Stimulated activated naive CD8-positive, alpha-beta T cell treated with anti-CD3 and anti-CD28 coated beads, Interleukin-15, amount 100 ng/mL, for 72 hours (primary cell): ENCODE measurements at regions not wholly inside any gene's neighbourhood (a gene's known extent, or its start where the extent isn't known, plus 50 kb on each side); places are given as distances from the start of the nearest gene placed in this dataset.
"Not testable (repeated sequence)": the region's sequence is repeated elsewhere in the genome, so short reads cannot be mapped to it uniquely, and the experiment has no call there.

Source experiments
- ATAC-seq: fragments of 150-1000 bp; cut with Tn5 transposase; 2 replicates; pipeline ENCODE4 v1.10.0; 2021; ENCODE audit warnings: mild to moderate bottlenecking, moderate library complexity
- DNase-seq, 2 donors: peaks; one replicate each; pipeline ENCODE4 v3.0.0; 2021 to 2022
- H3K27ac Mint-ChIP-seq, 2 donors: one replicate each; pipeline ENCODE4 v1.8.0; 2022; ENCODE audit warnings: mild to moderate bottlenecking in 2 of 2, mixed read lengths in 2 of 2, moderate library complexity in 2 of 2
- H3K27me3 Mint-ChIP-seq: one replicate; pipeline ENCODE4 v1.8.0; 2022; ENCODE audit warnings: mixed read lengths
- H3K4me1 Mint-ChIP-seq: one replicate; pipeline ENCODE4 v1.8.0; 2022; ENCODE audit warnings: mild to moderate bottlenecking, mixed read lengths
- H3K4me3 Mint-ChIP-seq, 2 donors: one replicate each; pipeline ENCODE4 v1.8.0; 2022; ENCODE audit warnings: mild to moderate bottlenecking in 2 of 2, mixed read lengths in 2 of 2, moderate library complexity in 1 of 2
- H3K9me3 Mint-ChIP-seq, 2 donors: one replicate each; pipeline ENCODE4 v1.8.0; 2022; ENCODE audit warnings: mixed read lengths in 2 of 2

DNA sequence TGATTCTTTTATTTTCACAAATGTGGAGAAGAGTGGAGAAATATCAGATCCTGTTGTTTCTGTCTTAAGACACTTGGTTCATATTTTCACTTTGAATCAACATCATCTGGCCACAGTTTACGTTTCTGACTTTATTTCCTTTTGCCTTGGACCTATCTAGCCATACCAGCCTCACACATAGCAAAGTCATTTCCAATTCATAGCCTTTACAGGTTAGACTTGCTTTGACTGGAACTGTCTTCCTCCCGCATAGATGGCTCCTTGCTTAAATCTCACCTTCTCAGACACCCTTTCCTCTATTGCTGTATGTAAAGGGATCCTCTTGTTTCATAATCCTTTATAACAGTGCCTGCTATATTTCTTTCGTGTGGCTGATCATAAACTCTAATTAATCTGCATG, 297.8 kb downstream of the SH3GL2 start:
- no peak for DNase-seq
- ATAC-seq: no peak
- Mint-ChIP-seq H3K4me3 (no peak overlapping the region), H3K9me3 (peaks cover 0 to 10% of the 10 kb centered on the region in 2 donors), H3K27ac (no peak overlapping the region), H3K4me1 (no peaks in the 10 kb centered on the region), H3K27me3 (no peaks in the 10 kb centered on the region)

DNA sequence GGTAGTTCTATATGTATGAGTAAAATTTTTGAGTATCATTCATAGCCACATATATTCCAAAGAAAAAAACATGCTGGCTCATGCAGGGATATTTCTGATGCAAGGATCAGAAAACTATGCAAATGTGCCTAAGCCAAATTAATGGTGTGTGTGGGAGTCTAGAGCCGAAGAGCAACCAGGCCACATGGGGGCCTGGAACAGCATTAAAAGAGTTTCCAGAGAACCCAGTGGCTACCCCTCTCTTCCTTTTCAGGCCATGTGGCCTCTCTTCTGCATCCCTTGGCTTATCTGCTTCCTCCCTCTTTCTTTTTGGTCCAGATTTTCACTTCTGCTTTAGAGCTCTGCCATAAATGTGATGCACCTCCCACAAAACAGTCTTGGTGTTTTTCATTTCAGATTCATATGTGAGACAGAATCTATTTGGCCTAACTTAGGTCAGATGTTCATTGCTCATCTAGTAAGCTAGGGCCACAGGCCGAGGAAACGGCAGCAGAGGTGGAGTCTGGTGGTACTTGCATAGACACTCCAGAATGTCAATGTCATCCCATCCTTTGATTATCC, 300.0 kb downstream of the SH3GL2 start:
- no peak for DNase-seq
- H3K4me1 Mint-ChIP-seq: no peaks in the 10 kb centered on the region
- no peak overlapping the region for H3K4me3 Mint-ChIP-seq
- H3K27ac Mint-ChIP-seq: no peak overlapping the region
- no peak for ATAC-seq
- H3K9me3 Mint-ChIP-seq: peaks cover 0 to 6% of the 10 kb centered on the region in 2 donors
- H3K27me3 Mint-ChIP-seq: no peaks in the 10 kb centered on the region

- H3K4me3 Mint-ChIP-seq: no peak overlapping the region
- no peaks in the 10 kb centered on the region for H3K4me1 Mint-ChIP-seq
- H3K27ac Mint-ChIP-seq: no peak overlapping the region
- DNase-seq: no peak
- no peaks in the 10 kb centered on the region for H3K27me3 Mint-ChIP-seq
- no peak for ATAC-seq
- H3K9me3 Mint-ChIP-seq: peaks cover 0 to 8% of the 10 kb centered on the region in 2 donors
Observed at GRCh38 chr9:17881371-17881770, 302.5 kb downstream of the SH3GL2 start.

DNA sequence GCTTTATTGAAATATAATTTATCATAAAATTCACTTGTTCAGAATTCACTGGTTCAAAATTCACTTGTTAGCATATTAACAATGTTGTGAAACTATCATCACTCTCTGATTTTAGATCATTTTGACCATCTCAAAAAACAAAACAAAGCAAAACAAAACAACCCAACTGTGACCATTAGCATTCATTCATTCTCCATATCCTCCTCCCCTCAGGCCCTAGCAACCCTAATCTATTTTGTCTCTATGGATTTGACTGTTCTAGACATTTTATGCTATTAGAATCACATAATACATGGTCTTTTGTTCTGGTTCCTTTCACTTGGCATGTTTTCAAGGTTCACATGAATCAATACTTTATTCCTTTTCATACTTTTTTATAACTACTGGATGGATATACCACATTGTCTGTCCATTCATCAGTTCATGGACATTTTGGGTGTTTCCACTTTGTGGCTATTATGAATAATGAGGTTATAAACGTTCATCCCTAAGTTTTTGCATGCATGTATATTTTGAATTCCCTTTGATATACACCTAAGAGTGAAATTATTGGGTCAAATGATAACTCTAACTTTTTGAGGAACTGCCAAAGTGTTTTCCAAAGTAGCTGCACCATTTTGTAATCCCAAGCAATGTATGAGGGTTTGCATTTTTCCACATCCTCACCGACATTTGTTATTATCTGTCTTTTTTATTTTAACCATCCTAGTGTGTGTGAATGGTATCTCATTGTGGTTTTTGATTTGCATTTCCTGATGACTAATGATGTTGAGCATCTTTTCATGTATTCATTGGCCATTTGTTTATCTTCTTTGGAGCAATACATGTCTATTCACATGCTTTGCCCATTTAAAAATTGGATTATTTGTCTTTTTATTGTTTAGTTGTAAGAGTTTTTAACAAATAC, 304.1 kb downstream of the SH3GL2 start:
- Mint-ChIP-seq H3K27ac (no peak overlapping the region), H3K4me1 (no peaks in the 10 kb centered on the region), H3K9me3 (peaks cover 5 to 8% of the 10 kb centered on the region in 2 donors), H3K4me3 (no peak overlapping the region), H3K27me3 (no peaks in the 10 kb centered on the region)
- ATAC-seq: no peak
- DNase-seq: no peak

- no peak overlapping the region for H3K27ac Mint-ChIP-seq
- H3K27me3 Mint-ChIP-seq: no peaks in the 10 kb centered on the region
- no peak for DNase-seq
- no peaks in the 10 kb centered on the region for H3K4me1 Mint-ChIP-seq
- peaks cover 8% of the 10 kb centered on the region in 2 donors for H3K9me3 Mint-ChIP-seq
- no peak for ATAC-seq
- no peak overlapping the region for H3K4me3 Mint-ChIP-seq
Observed at GRCh38 chr9:17888066-17888465, 309.2 kb downstream of the SH3GL2 start.

DNA sequence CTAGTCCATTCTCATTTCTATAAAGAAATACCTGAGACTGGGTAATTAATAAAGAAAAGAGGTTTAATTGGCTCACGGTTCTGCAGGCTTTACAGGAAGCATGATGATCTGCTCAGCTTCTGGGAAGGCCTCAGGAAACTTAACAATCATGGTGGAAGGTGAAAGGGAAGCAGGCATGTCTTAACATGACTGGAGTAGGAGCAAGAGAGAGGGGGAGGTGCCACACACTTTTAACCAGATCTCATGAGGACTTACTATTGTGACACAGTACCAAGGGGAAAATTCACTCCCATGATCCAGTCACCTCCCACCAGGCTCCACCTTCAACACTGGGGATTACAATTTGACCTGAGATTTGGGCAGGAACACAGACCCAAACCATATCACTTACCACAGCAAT, 310.1 kb downstream of the SH3GL2 start:
- not testable (repeated sequence) for H3K27ac Mint-ChIP-seq, H3K27me3 Mint-ChIP-seq, H3K9me3 Mint-ChIP-seq, H3K4me1 Mint-ChIP-seq, ATAC-seq, DNase-seq, H3K4me3 Mint-ChIP-seq

DNA sequence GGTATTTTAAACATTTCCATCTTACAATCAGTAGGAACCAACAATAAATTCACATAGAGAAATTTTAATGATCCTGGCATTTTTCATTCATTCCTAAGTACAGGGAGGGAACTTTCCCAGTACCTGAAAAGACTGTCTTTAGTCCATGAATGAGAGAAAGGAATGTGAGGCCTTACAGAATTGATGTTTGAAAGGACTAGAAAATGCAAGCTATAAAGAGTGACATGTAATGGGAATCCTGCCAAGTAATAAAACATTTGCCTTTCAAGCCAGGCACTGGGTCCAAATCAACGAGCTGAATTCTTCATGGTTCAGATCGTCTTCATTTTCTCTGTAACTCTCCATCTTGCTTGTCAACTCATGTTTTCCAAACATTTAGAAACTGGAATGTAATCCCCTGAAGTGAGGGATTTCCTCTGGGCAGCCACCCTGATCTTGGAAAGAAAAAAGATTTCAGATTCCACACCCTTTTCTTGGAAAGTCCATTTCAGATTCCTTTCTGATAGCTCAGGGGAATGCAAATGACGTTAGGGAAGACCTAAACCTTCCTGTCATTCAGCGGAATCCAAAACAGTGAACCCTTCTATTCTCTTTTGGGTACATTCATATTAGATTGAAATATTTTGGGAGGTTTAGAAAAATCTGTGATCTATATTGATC, 315.8 kb downstream of the SH3GL2 start:
- Mint-ChIP-seq H3K4me3 (no peak overlapping the region), H3K9me3 (peaks cover 0 to 7% of the 10 kb centered on the region in 2 donors), H3K27ac (no peak overlapping the region), H3K27me3 (no peaks in the 10 kb centered on the region), H3K4me1 (no peaks in the 10 kb centered on the region)
- no peak for DNase-seq
- ATAC-seq: no peak

- Mint-ChIP-seq H3K27me3 (peaks cover 28% of the 10 kb centered on the region), H3K9me3 (peaks cover 7 to 15% of the 10 kb centered on the region in 2 donors), H3K27ac (no peak overlapping the region), H3K4me3 (no peak overlapping the region), H3K4me1 (no peaks in the 10 kb centered on the region)
- ATAC-seq (no peak), DNase-seq (no peak)
Observed at GRCh38 chr9:17900606-17901005, 321.7 kb downstream of the SH3GL2 start.

DNA sequence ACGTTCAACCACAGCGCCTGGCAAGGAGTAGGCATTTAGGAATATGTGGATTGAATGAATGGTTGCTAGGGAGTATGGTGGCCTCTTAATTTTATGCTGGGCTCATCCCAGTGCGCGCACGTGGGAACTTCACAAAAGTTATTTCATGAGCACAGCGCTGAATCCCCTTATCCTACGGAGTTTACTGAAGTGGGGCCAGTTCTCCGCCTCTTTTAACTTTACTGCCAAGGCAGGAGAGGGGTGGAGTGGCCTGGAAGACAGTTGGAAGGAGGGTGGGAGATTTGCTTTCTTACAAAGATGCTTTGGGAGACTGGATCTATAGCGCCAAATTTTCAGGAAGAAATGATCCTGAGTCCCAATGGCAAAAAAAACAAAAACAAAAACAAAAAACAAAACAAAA, 326.5 kb downstream of the SH3GL2 start:
- no peak overlapping the region for H3K27ac Mint-ChIP-seq
- H3K4me1 Mint-ChIP-seq: no peaks in the 10 kb centered on the region
- ATAC-seq: no peak
- H3K4me3 Mint-ChIP-seq: no peak overlapping the region
- DNase-seq: no peak
- H3K27me3 Mint-ChIP-seq: peaks cover 51% of the 10 kb centered on the region
- H3K9me3 Mint-ChIP-seq: peaks cover 7 to 8% of the 10 kb centered on the region in 2 donors

DNA sequence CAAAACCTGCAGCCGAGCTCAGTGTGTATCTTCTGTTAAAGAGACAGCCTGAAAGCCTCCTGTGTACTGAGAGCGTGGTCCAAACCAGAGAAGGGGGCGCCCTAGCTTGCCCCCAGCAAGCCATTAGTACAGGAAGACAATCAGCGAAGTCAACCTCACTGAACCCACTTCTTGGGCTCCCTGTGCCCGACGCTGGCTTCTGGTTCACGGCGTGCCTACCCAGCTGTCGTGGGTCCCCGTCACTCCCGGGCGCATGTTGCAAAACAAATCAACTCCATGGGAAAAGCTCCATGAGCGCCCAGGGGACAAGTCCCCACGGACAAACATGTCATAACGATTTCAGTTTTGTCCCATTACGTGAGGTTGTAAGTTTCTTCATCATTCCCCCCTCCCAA, 326.9 kb downstream of the SH3GL2 start:
- Mint-ChIP-seq H3K27ac (no peak overlapping the region), H3K27me3 (peaks cover 51% of the 10 kb centered on the region), H3K4me3 (no peak overlapping the region), H3K4me1 (no peaks in the 10 kb centered on the region), H3K9me3 (peaks cover 7 to 8% of the 10 kb centered on the region in 2 donors)
- no peak for DNase-seq
- no peak for ATAC-seq

DNA sequence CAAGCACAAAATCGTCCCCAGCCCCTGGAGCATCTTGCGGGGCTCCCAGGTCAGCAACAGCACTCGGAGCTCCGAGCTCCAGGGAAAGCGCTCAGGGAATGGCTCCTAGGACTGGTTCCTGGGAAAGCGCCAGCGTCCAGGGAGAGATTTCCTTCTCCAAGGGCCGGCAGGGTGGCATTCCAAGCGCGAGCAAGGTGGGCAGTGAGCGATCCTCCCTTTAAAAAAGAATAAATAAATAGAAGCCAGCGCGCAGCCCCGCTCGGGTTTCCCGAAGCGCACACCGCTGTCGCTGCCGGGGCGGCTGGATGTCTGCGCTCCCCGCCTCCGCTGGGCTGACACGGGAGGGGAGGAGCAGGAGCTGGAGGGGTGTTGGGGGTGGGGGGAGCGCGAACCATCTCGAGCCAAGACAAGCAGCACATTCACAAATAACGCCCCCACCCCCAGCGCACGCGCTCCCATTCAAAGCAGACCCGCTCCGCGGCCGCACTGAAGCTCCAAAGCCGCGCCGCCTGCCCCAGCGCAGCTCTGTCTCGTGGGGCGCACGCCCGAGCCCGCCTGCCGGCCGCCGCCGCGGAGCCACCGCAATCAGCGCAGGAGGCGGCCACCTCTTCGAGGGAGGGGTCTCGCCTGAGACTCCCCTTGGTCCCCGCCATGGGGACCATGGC, 327.4 kb downstream of the SH3GL2 start:
- ATAC-seq (no peak), DNase-seq (no peak)
- no peak overlapping the region for H3K4me3 Mint-ChIP-seq
- H3K9me3 Mint-ChIP-seq: peaks cover 7 to 8% of the 10 kb centered on the region in 2 donors
- no peak overlapping the region for H3K27ac Mint-ChIP-seq
- peaks cover 51% of the 10 kb centered on the region for H3K27me3 Mint-ChIP-seq
- H3K4me1 Mint-ChIP-seq: no peaks in the 10 kb centered on the region

DNA sequence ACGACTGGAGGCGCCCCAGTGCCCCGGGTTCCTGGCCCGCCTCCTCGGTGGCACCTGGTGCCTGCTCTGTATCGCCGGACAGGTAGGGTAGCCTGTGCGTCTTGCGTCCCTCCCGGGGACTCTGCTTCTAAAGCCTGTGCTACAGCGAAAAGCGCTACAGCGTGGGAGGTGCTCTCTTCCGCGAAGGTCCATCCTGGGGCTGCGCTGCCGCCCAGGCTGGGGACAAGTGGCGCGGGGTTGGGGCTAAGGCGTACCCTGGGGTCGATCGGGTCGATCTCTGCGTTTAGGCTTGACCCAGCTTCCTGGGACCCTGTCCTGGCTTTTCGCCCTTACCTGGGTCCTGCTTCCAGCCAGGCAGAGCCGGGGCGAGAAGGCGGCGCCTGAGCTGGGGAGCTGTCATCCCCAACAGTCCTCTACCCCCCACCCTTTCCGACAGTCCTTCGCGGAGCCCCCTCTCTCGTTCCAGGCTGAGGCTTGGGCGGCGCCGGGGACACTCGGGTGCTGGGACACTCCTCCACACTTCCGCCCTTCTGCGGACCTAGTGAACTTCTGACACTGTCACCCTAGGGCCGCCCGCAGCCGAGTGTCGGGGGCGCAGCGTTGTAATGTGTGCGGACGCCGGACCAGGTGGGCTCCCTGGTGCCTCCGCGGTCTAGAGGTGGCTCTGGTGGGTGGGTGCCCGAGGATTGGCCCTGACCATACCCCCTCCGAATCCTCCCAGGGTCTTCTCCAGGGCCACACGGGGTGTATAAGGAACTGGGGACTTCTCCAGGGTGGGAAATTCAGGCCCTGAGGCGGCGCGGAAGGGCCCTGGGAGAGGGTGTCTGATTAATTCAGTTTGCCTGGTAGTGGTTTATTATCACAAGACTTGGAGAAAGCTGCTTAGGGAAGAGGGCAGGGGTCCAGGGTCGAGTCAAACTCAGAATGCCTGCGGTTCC, 328.2 kb downstream of the SH3GL2 start:
- peak; percentile 33 for ATAC-seq
- peaks cover 7 to 8% of the 10 kb centered on the region in 2 donors for H3K9me3 Mint-ChIP-seq
- DNase-seq: peak in 1 of 2 donors; percentile 0
- H3K4me3 Mint-ChIP-seq: no peak overlapping the region
- H3K4me1 Mint-ChIP-seq: no peaks in the 10 kb centered on the region
- H3K27me3 Mint-ChIP-seq: peaks cover 51% of the 10 kb centered on the region
- H3K27ac Mint-ChIP-seq: no peak overlapping the region

DNA sequence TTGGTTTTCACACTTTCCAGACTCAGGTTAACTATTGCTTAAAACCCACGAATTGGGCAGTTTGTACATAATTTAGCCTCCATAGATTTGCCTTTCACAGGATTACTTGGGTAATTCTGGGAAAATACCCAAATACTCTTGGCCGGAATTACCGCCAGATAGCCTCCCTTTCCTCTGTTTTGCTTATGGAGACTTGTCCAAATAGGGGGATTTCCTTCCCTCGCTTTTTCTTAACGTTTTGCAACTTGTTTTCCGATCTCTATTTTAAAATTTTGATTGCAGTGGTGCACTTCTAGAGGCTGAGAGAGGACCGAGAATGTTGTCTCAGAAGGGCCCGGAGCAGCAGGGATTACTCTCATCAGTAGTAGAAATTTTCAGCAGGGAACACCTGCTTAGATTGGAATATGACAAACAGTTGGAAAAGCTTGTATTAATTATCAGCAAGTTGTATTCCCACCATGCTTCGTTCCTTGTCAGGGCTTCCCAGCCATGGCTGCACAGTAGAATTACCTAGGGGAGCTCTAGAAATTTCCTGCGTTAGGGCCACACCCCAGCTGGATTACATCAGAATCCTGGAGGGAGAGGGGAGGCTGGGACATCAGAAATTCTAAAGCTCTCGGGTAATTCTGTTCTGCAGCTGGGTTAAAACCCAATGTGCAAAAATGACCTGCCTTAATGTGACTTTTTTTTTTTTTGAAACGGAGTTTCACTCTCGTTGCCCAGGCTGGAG, 329.1 kb downstream of the SH3GL2 start:
- Mint-ChIP-seq H3K4me3 (no peak overlapping the region), H3K9me3 (peaks cover 4% of the 10 kb centered on the region in 2 donors), H3K4me1 (no peaks in the 10 kb centered on the region), H3K27ac (no peak overlapping the region), H3K27me3 (peaks cover 43% of the 10 kb centered on the region)
- ATAC-seq (no peak), DNase-seq (no peak)

- Mint-ChIP-seq H3K4me1 (no peaks in the 10 kb centered on the region), H3K9me3 (peaks cover 3 to 20% of the 10 kb centered on the region in 2 donors), H3K27ac (no peak overlapping the region), H3K4me3 (no peak overlapping the region), H3K27me3 (no peaks in the 10 kb centered on the region)
- DNase-seq (no peak), ATAC-seq (no peak)
Observed at GRCh38 chr9:17926246-17926645, 347.4 kb downstream of the SH3GL2 start.
